ENCODE measurements at regions not wholly inside any gene's neighbourhood (a gene's known extent, or its start where the extent isn't known, plus 50 kb on each side); places are given as distances from the start of the nearest gene placed in this dataset.
A peak's percentile ranks its signal among the peaks of the same experiment; 100 is the strongest.
"Not testable (repeated sequence)": the region's sequence is repeated elsewhere in the genome, so short reads cannot be mapped to it uniquely, and the experiment has no call there.

DNA sequence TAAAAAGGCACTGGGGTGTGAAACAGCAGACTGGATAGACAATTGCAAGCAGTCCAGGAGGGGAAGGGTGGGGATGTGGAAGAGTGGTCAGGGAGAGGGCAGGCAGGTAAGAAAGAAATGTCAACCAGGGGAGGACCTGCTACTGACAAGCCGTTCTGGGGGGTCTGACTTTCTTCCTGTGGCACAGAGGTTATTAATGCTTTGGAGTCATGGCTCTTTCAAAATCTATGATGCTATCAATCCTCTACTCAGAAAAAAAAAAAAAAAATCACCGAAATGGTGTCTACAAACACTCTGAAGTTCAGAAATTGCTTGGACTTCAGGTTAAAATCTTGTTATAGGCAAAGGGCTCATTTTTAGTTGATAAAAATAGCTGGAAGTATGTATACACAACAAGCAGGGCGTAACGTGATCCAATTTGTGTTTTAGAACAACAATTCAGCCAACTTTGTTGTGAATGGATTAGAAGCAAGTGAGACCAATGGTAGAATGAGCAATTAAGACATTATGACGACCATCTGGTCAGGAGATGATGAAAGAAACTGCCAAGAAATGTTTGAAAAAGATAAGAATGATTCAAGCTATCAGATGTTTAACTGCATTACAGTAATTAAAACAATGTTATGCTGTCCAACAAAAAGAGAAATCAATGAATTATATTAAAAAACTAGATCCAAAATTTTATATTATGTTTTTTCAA lies 255.2 kb downstream of the DEPDC1B start:
- DNase-seq (ENCODE audit: low read depth), result no peak

DNA sequence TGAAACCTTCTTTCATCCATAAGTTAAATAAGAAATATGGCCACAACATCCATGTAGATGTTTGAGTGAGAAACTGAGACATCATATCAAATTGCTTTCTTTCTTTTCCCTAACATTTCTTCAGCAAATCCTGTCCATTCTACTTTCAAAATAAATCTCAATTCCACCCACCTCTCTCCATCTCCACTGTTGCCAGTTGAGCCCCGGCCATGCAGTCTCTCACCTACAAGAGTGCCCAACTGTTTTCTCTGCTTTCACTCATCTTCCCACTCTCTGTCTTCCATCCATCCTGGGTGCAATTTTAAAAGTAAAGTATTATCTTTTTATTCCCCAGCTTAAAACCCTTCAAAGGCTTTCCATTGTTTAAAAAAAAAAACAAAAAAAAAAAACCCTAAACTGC lies 260.4 kb downstream of the DEPDC1B start:
- DNase-seq (ENCODE audit: low read depth), result no peak

DNA sequence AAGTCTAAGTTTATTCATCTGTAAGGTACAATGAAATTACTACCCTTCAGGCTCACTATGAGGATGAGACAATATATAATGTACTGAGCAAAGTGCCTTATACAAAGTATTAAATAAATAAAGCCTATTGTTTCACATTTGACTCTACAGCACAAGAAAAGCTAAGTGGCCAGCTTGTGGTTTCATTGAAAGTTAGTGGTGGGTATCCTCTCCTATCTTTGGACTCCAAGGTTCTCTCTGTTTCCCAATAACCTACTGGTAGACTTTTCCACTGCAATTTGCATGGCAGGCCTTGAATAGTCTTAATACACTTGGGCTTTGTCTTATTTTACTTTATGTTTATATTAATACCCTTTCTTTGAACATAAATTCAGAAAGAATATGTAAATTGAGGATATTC lies 262.7 kb downstream of the DEPDC1B start:
- DNase-seq (ENCODE audit: low read depth), result no peak

DNA sequence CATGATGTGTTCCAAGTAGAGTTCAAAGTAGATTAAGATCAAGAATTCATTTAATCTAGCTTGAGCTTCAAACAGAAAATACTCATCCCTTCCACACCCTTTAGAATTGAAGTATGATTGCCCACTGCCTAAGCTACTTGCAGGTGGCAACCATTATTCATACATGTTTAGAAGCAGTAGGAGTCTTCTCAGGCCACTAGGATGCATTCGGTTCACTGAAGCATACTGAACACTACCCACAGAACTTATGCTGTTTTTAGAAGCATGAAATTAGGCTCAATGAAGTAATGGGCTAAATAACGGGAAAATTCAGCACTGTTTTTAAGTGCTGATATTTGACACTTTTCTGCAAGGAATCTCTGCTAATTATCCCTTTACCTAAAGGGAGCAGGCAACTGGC lies 263.4 kb downstream of the DEPDC1B start:
- DNase-seq (ENCODE audit: low read depth), result no peak

DNA sequence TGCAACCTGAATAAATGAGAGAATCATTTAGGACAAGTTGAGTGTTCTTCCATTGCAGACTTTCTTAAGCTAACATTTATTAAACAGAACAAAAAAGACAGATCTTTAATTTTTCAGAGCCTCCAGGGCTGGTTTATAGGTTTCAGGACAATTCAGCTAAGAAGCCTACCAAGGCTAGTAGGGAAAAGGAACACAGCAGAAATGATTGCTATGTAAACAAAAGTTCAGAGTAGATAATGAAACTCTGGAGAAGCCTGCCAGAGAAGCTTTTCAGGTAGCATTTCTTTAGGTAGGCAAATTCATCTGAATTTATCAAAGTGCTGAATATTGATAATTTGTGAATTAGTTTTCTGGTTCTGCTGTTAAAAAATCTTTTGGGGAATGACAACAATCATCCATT lies 264.2 kb downstream of the DEPDC1B start:
- no peak for DNase-seq (ENCODE audit: low read depth)

DNA sequence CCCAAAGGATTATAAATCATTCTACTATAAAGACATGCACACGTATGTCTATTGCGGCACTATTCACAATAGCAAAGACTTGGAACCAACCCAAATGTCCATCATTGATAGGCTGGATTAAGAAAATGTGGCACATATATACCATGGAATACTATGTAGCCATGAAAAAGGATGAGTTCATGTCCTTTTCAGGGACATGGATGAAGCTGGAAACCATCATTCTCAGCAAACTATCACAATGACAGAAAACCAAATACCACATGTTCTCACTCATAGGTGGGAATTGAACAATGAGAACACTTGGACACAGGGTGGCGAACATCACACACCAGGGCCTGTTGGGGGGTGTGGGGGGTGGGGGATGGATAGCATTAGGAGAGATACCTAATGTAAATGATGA lies 273.8 kb downstream of the DEPDC1B start:
- not testable (repeated sequence) for DNase-seq (ENCODE audit: low read depth)

DNA sequence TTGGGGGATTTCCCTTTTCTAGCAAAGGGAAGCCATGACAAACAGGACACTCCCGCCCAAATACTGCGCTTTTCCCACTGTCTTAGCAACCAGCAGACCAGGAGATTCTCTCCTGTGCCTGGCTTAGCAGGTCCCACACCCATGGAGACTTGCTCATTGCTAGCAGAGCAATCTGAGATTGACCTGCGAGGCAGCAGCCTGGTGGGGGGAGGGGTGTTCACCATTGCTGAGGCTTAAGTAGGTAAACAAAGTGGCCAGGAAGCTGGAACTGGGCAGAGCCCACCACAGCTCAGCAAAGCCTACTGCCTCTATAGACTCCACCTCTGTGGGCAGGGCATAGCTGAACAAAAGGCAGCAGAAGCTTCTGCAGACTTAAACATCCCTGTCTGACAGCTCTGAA lies 279.2 kb downstream of the DEPDC1B start:
- not testable (repeated sequence) for DNase-seq (ENCODE audit: low read depth)

DNA sequence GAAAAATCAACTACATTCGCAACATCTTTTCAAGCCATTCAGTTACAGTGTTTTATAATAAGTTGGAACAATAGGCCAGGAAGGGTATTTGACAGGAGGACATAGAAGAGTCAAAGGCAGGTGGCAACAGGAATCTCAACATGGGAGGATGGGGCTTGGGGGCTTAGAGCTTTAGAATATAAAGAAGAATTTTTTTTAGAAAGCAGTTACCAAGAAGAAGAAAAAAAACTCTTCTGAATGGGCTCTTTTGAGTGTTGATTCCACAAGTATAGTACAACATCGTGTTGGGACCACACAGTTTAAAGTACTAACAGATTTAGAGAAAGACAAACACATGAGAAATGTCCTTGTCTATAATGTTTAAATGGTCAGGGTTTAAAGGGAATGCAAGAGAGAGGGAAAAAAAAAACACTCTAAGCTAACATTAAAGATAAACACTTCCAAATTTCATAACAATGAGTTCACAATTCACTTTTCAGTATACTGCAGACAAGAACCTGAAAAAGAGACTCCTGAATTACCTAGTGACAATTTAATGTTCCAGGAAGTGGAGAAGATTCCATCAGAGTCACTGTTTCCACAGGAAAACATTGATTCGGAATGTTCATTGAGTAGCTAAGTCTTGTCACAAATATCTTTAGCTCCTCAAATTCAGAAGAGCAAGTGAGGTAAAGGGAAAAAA lies 282.3 kb downstream of the DEPDC1B start:
- DNase-seq (ENCODE audit: low read depth), result no peak

DNA sequence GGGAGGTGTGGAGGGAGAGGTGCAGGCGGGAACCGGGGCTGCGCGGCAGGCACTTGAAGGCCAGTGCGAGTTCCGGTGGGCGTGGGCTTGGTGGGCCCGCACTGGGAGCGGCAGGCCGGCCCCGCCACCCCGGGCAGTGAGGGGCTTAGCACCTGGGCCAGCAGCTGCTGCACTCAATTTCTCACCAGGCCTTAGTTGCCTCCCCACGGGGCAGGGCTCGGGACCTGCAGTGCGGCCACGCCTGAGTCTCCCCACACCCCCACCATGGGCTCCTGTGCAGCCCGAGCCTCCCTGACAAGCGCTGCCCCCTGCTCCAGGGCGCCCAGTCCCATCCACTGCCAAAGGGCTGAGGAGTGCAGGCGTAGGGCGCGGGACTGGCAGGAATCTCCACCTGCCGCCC lies 284.5 kb downstream of the DEPDC1B start:
- DNase-seq (ENCODE audit: low read depth), result no peak

DNA sequence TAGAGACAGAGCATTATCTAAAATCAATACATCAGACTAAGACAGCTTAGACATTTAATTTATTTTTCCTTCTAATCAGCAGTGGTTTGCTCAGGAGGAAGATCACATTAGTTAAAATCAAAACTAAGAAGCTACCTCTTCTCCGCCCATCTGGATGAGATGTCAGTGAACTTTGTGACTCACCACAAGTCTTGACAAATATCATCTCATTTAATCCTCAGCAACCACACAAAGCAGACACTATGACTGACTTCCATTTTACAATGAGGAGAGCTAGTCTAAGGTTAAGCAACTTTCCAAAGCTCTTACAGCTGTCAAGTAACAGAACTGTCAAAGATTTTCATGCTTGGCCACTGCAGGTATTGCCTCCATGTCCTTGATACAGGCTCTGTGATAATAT lies 289.5 kb downstream of the DEPDC1B start:
- no peak for DNase-seq (ENCODE audit: low read depth)

DNA sequence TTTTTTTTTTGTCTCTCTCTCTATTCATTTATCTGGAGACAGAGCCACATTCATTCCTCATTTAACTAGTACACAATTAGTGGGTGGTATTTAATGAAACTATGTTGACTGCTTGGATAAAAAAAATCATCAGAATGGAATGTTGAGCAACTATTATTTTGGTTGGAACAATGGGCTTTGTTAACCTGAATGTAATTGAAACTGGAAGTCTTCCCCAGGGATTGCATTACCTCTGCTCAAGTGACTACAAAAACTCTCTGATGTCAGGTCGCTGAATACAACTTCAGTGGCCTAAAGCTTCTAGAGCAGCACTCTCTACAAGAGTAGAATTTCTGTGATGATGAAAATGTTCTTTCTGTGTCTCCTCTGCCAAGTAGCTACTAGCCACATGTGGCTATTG lies 295.8 kb downstream of the DEPDC1B start:
- no peak for DNase-seq (ENCODE audit: low read depth)

DNA sequence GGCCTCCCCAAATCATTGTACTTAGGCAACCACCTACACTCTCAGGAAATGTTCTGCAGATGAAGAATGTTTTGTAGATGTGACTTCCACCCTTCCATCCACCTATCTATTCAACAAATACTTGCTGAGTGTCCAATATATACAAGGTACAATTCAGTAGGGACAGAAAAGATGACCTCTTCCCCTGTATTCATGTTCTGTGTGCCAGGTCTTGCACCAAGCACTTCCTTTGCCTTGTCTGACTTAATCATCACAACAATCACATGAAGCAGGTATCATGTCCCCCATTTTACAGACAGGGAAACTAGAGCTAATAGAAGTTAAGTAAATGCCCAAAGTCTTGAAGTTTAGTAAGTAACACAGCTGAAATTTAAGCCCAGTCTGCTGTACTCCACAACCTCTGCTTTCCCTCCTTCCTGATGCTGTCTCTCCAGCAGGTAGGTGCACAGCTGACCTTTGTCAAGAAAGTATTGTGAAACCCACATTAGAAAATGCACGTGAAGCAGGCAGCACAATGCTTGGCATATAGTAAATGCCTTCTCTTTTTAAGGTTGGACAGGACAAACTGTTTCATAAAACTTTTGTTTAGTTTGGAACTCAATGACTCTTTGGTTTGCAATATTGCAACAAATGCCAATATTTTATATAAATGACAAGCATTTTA lies 296.5 kb downstream of the DEPDC1B start:
- DNase-seq (ENCODE audit: low read depth), result no peak

DNA sequence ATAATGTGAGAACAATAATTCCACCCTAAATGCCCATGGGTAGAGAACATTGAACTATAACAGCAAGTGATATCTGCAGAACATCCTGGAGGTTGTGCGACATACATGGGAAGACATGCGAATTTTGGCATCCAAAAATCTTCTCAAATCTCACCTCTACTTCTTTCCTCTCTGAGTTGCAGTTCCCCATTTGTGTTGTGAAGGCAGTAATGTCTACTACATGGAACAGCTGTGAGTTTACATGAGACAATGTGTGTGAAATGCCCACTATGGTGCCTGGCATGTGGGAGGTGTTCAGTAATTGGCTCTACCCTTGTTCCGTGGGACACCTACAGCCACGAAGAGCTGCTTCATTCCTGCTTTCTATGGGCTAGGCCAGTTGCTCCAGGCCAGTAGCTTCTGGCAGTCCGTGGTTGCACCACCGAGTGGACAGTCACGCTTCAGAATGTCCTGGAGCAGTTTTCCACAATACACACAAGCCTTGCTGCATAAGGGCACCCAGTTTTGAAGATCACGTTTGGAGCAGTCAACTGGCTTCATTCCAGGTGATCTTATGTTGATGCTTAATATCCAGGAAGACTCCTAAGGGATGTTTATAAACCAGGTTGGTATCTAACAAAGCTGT lies 297.7 kb downstream of the DEPDC1B start:
- DNase-seq (ENCODE audit: low read depth), result no peak

DNA sequence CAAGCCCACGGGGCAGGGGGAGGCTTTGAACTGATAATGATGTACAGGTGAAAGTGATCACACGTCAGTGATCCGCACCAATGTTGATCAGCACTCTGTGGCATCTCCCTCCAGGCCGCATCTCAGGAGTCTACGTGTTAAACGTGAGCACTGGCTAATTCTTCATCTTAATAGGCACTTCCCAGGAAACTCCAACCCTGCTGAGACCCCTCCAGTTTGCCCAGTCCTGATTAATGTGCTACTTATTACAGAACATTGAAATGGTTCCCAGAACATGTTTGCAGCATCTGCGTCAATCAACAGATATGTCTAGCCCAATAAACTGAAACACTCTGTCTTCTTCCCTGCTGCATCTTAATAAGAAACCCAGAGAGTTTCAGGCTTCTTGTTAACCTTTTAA lies 298.4 kb downstream of the DEPDC1B start:
- DNase-seq (ENCODE audit: low read depth), result no peak

DNA sequence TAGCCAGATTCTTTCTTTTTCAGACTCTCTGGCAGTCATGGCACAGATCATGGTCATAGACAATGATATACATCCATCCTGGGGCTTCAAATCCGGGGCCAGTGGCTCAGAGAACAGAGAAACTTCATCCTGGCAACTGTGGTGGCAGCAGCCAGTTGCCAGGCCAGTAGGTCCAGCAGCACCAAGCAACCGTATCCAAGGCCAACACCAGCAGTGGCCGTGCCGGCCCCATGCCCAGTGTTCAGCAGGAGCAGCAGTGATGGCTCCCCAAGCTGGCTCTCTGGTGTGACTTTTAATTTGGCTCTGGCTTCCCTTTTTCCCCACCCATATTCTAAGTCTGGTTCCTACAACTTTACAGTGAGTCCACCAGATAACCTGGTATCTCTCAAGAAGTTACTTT lies 300.5 kb downstream of the DEPDC1B start:
- DNase-seq (ENCODE audit: low read depth), result no peak

DNA sequence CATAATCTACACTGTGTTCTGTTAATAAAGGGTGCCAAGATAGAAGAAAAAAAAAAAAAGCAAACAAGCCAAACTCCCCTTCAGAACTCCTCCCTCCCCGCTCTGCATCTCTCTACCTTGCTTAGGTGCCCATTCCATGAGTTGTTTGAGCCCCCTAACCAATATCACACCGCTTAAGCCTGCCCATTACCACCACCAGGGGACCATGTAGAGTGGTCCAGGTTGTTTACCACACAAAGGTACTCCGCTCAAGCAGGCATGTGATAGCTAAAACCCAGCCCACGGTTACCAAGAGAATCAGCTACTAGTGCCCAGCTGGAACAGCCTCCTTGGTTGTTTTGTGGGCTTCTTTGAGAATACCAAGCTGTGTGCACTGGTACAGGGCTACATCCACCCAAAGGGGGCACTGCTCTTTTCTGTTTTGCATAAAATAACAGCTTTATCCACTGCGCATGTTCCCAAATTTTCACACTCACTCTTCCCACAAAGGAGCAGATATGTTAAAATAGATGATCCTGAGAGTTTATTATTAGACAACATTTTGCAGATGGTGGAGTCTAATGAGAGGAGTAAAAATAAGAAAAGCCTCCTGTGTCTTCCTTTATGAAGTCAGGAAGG lies 304.1 kb downstream of the DEPDC1B start:
- DNase-seq (ENCODE audit: low read depth), result no peak

DNA sequence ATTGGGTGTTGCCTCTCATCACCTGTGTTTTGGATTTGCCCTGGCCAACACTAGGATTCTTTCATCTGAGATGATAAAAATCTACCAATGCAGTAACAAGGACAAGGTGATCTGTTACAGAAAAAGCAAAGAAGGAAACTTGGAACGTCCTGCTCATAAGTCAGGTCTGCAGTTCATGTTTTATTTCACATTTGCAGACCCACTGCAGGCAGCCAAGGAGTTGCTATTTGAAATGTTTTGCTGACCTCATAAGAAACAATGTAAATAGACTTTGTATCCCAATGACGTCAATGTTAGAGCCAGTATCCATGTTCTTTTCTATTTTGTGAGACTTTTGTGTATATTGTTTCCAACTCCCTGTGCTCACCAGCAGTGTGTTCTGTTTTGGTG lies 312.9 kb downstream of the DEPDC1B start:
- DNase-seq (ENCODE audit: low read depth), result no peak

DNA sequence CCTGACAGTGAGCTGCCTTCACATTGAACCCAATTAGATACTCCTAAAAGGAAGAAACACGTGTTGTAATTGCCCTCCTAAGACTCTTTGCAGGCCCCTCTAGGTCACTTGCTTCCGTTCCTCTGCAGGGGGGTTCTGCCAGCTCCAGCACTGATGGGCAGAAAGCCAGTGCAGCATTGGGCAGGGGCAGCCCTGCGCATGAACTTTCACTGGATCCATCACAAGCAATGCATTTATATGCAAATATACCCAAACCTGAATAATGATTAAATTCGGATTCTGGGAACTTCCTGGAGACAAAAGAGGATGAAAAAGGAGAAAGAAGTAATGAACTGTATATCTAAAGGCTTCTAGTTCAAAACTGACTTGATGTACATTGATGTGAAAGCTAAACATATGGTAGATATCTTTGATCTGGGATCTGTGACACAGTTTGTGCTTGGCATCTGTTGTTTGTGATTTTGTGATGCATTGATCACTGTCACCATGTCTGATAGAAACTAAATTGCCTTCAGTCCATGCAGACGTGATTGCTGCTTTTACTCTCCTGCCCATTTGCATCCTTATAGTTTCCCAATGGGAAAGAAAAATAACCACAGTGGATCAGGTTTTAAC lies 313.4 kb downstream of the DEPDC1B start:
- DNase-seq (ENCODE audit: low read depth), result no peak

DNA sequence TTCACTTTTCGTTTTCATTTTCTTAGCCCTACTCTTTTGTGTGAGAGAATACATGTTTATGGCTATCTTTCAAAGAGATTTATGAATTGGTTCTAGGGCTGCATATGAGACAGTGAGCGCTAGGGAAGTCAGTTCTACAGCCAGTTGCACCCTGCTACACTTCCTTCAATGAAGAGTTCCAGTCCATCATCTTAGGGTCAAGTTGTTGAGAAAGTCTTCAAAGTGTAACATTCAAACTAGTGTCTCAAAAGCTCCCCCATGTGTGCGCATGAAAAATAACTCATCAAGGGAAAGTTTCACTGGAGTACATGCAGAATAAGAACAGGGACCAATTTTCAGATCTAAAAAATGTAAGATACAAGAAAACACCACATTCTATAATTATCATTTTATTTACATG lies 317.2 kb downstream of the DEPDC1B start:
- peak; percentile 29 for DNase-seq (ENCODE audit: low read depth)

DNA sequence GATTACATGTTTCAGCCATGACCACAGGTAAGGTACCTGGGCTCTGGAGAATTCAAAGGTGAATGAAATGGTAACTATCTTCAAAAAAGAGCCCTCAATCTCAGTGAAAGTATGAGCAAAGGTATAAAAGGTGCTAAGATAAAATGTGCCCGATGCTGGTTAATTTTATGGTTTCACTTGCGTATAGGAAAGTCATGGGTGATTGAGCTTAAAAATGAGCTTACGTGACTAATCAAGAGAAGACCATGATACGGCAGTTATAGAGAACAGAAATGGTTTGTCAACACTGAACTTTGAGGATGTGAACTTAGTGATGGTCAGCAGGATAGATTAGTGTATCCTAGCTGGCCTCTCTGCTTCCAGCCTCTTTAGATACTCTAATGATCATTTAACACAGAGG lies 320.1 kb downstream of the DEPDC1B start:
- no peak for DNase-seq (ENCODE audit: low read depth)

DNA sequence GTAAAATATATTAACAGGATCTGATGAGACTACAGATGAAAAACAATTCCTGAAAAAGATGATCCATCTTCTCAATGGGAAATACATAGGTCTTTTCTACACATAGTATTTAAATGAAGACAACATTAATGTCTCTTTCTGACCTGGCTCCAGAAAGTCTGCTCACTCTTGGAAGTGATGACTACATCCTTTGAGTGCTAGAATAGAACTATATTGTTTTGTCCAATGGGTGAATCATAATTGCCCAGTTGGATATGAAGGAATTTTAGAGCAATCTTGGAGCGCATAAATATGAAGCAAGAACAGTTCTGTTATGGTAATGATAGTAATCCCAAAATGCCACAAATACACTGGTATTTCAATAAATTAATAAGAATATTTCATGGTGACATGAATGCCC lies 322.1 kb downstream of the DEPDC1B start:
- no peak for DNase-seq (ENCODE audit: low read depth)

DNA sequence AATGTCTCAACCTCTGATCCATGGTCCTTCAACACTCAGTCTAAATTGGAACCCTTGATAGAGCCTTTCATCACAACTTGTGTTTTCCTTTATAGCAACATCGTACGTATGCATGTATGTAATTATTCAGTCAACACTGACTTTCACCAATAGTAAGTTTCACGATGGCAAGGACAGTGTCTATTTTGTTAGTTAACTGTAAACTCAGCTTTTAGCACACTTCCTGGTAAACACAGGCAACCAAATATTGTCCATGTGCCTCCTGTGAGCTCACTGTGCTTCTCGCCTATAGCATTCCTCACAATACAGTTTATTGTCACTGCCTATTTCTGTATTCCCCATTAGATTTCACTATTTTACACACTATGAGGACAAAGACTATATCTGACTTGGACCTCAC lies 323.1 kb downstream of the DEPDC1B start:
- no peak for DNase-seq (ENCODE audit: low read depth)

Measured in HS-5 (cell line).